ENCODE measurements at regions not wholly inside any gene's neighbourhood (a gene's known extent, or its start where the extent isn't known, plus 50 kb on each side); places are given as distances from the start of the nearest gene placed in this dataset.

DNA sequence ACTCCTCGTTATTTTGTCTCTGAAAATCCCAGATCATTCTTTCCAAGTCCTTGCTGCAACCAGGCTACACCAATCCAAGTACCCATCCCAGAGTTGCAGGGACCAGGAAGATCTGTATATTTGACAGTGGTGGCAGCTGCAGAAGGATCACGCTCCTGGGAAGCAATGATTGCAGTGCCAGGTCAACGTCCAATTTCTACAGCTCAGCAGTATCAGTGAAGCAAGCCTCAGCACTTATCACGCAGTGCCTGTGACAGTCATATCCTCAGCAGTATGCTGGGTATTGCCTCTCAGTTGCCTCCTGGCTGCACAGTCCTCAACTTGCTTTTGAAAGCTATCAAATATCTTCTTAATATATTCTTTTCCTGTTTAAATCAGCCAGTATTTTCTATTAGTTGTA lies 66.7 kb downstream of the BARHL2 start:
- Mint-ChIP-seq H3K9me3 (no peaks in the 10 kb centered on the region), H3K36me3 (ENCODE audit: insufficient read depth) (no peaks in the 10 kb centered on the region), H3K27me3 (ENCODE audit: low read depth) (peaks cover 8% of the 10 kb centered on the region), H3K4me1 (ENCODE audit: low read depth) (no peaks in the 10 kb centered on the region), H3K4me3 (no peak overlapping the region)
- no peak for DNase-seq
- no peak for ATAC-seq

DNA sequence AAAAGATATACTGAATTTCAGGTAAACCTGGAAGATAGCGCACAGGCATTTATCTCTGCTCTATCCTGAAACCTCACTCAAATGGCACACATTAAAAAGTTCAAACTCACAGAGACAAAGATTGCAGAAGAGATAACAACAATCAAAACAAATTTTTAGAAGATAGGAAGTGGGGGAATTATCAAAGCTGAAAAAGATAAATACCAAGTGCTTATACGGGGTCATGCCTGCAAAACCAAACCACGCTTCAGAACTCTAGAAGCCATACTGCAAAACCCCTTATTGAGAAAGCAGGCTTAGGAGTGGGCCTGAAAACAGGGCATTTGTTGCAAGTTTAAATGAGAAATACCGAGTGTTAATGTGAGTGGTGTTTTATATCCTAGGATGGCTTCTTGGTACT lies 76.8 kb downstream of the BARHL2 start:
- H3K36me3 Mint-ChIP-seq (ENCODE audit: insufficient read depth), result no peaks in the 10 kb centered on the region
- no peak for ATAC-seq
- H3K4me1 Mint-ChIP-seq (ENCODE audit: low read depth), result no peaks in the 10 kb centered on the region
- no peaks in the 10 kb centered on the region for H3K9me3 Mint-ChIP-seq
- peaks cover 16% of the 10 kb centered on the region for H3K27me3 Mint-ChIP-seq (ENCODE audit: low read depth)
- H3K4me3 Mint-ChIP-seq, result no peak overlapping the region
- DNase-seq, result no peak

DNA sequence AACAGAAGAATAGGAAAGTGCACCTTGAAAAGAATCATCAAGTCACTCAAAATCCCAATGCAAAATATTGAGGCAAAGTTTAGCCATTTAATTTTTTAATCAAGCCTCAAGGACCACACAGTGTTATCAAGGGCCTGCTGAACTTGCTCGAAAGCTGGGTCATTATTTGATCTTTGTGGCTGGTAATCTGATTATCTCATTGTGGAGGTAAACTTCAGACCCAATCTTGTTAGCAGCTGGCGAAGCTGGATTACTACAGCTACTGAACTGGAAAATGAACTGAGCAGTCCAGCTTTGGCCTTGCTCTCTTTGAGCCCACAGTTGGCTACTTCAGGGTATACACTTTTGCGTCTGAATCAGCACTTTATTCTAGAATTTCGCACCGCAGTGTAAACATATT lies 94.4 kb downstream of the BARHL2 start:
- no peaks in the 10 kb centered on the region for H3K9me3 Mint-ChIP-seq
- no peaks in the 10 kb centered on the region for H3K4me1 Mint-ChIP-seq (ENCODE audit: low read depth)
- H3K27me3 Mint-ChIP-seq (ENCODE audit: low read depth), result peaks cover 6% of the 10 kb centered on the region
- DNase-seq (no peak), ATAC-seq (no peak)
- H3K36me3 Mint-ChIP-seq (ENCODE audit: insufficient read depth), result no peaks in the 10 kb centered on the region
- no peak overlapping the region for H3K4me3 Mint-ChIP-seq

DNA sequence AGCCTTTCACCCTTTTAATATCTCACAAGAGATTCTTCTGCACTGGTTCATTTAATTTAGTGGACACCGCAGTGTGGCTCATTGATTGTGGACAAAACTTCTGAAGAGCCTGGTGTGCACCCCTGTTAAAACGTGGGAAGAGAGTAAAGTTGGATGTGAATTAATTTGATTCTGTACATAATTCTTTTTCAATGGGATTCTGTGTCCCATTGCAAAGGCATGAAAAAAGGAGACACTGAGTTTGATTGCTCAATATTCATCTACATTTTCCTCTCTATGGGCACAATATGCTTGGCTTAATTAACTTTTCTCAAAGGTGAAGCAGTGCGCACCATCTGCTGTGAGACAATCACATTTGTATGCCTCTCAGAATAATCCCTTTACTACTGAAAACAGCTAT lies 95.1 kb downstream of the BARHL2 start:
- no peak for DNase-seq
- Mint-ChIP-seq H3K4me3 (no peak overlapping the region), H3K36me3 (ENCODE audit: insufficient read depth) (no peaks in the 10 kb centered on the region), H3K27me3 (ENCODE audit: low read depth) (peaks cover 6% of the 10 kb centered on the region), H3K9me3 (no peaks in the 10 kb centered on the region), H3K4me1 (ENCODE audit: low read depth) (no peaks in the 10 kb centered on the region)
- no peak for ATAC-seq

DNA sequence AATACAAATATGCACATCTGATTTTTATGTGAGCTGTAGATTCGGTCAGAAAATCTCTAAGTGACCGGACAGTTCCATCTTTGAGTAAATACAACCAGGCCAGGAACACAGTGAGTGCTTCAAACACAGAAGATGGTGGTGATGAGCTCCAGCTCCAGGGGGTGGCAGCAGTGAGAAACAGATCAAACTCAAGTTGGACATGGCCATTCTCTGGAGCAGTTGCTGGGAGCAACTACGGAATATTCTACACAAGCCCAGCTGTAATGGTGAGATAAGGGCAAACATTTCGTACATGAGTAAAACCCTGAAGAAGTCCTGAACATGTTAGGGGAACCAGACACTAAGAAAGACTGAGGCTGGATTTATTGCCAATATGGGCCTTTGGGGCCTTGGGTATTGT lies 100.7 kb downstream of the BARHL2 start:
- no peaks in the 10 kb centered on the region for H3K36me3 Mint-ChIP-seq (ENCODE audit: insufficient read depth)
- no peak for ATAC-seq
- H3K4me1 Mint-ChIP-seq (ENCODE audit: low read depth), result no peaks in the 10 kb centered on the region
- DNase-seq, result no peak
- no peaks in the 10 kb centered on the region for H3K9me3 Mint-ChIP-seq
- peaks cover 4% of the 10 kb centered on the region for H3K27me3 Mint-ChIP-seq (ENCODE audit: low read depth)
- no peak overlapping the region for H3K4me3 Mint-ChIP-seq

DNA sequence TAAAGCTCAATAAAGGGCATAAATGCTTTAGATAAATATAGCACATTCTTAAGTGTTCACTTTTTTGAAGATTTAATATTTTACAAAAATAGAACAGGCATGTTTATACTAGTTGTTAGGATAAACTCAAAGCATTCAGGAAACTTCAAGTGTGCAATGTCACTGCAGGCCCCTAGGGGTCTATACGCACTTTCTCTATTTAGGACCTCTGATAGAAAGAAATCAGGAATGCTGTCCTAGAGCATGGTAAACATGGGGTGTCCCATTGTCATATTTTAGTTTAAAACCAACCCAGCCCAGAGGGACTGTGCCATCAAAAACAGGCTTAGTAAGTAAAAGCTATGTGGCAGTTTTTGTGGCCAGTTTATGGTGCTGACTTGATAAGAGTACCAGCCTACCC lies 102.2 kb downstream of the BARHL2 start:
- no peaks in the 10 kb centered on the region for H3K9me3 Mint-ChIP-seq
- DNase-seq (no peak), ATAC-seq (no peak)
- H3K4me3 Mint-ChIP-seq, result no peak overlapping the region
- H3K4me1 Mint-ChIP-seq (ENCODE audit: low read depth), result no peaks in the 10 kb centered on the region
- H3K27me3 Mint-ChIP-seq (ENCODE audit: low read depth), result peaks cover 1% of the 10 kb centered on the region
- H3K36me3 Mint-ChIP-seq (ENCODE audit: insufficient read depth), result no peaks in the 10 kb centered on the region

DNA sequence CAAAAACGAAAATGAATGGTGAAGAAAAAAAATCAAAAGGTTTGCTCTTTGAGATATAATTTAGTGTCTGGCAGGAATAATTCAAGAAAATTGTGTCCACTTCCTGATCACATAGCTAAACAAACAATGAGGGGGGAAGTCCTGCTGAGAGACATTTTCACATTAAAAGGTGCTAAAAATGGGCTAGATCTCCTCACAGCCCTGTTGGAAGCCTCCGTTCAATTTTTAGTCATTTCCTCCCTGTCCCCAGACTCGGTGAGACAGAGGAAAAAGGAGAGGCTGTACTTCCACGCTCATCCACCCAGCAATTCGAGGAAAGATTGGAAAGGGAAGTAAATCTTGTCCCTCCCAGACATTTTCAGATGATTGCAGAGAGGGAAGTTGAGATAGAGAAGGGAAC lies 103.7 kb downstream of the BARHL2 start:
- Mint-ChIP-seq H3K4me3 (no peak overlapping the region), H3K36me3 (ENCODE audit: insufficient read depth) (no peaks in the 10 kb centered on the region), H3K4me1 (ENCODE audit: low read depth) (no peaks in the 10 kb centered on the region), H3K27me3 (ENCODE audit: low read depth) (no peaks in the 10 kb centered on the region), H3K9me3 (no peaks in the 10 kb centered on the region)
- ATAC-seq, result no peak
- no peak for DNase-seq

DNA sequence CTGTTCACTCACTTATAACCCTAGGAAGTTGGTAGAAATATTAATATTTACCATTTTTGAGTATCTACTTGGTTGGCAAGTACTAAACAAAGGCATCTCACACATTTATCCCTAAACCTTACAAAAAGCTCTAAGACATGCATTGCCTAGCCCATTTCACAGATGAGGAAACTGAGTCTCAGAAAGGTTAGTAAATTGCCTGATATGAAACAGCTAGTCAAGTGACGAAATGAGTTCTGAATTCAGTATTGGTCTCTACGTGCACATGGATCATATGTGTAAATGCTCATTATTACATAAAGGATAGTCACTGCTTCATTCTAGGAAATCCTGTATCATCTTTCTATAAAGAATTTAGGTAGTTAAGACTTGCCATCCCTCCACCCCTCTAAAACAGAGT lies 105.1 kb downstream of the BARHL2 start:
- Mint-ChIP-seq H3K9me3 (no peaks in the 10 kb centered on the region), H3K4me1 (ENCODE audit: low read depth) (no peaks in the 10 kb centered on the region), H3K36me3 (ENCODE audit: insufficient read depth) (no peaks in the 10 kb centered on the region), H3K4me3 (no peak overlapping the region), H3K27me3 (ENCODE audit: low read depth) (no peaks in the 10 kb centered on the region)
- ATAC-seq (no peak), DNase-seq (no peak)

DNA sequence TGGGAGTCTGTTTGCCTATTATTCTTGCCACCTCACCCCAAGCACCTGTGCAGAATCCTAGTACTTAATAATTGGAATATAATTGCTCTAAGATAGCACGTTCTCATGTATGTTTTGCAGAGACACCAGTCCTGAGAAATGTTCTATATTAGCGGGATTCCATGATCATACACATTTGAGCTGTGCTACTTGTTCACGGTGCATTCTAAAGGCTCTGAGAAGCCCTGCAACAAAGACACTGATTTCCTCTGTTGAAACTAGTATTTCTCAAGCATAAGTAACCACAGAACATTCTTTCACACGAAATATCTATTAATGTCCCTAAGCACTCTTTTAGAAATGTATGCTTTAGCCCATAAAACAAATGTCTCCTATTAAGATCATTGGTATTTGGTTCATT lies 109.4 kb downstream of the BARHL2 start:
- no peak for DNase-seq

DNA sequence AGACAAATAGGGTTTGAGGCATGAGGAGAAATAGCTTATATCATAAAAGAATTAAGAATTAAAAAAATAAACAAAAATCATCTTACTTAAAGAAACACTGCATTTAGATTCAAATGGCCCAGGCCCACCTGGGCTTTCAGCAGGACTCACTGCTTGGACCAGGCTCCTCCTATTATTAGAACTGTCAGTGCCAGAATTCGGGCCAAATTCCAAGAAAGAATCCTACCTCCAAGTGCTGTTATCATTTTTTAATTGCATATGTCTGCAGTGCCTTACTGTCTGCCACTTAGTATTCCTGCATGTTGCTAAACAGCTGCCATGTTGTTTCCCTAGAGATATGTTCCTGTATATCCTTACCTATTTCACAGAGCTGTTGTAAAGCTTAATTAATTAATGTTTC lies 112.0 kb downstream of the BARHL2 start:
- Mint-ChIP-seq H3K4me3 (no peak overlapping the region), H3K36me3 (ENCODE audit: insufficient read depth) (no peaks in the 10 kb centered on the region), H3K9me3 (no peaks in the 10 kb centered on the region), H3K4me1 (ENCODE audit: low read depth) (no peaks in the 10 kb centered on the region), H3K27me3 (ENCODE audit: low read depth) (peaks cover 8% of the 10 kb centered on the region)
- ATAC-seq (no peak), DNase-seq (no peak)

More for the DNA sequence above, 109.4 kb downstream of the BARHL2 start:
- no peaks in the 10 kb centered on the region for H3K9me3 Mint-ChIP-seq
- H3K27me3 Mint-ChIP-seq (ENCODE audit: low read depth), result no peaks in the 10 kb centered on the region
- no peaks in the 10 kb centered on the region for H3K4me1 Mint-ChIP-seq (ENCODE audit: low read depth)
- H3K4me3 Mint-ChIP-seq, result no peak overlapping the region
- no peak for ATAC-seq
- H3K36me3 Mint-ChIP-seq (ENCODE audit: insufficient read depth), result no peaks in the 10 kb centered on the region

DNA sequence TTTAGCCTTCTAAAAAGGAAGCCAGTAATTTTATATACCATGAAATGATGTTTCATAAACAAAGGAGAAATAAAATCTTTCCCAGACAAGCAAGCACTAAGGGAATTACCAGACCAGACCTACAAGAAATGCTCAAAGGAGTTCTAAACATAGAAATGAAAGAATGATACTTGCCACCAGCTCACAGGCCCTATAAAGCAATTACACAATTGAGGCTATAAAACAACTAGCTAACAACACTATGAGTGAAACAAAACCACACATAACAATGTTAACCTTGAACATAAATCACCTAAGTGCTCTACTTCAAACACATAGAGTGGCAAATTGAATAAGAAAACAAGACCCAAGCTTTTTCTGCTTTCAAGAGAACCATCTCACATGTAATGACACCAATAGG lies 123.8 kb downstream of the BARHL2 start:
- Mint-ChIP-seq H3K4me1 (ENCODE audit: low read depth) (no peaks in the 10 kb centered on the region), H3K27me3 (ENCODE audit: low read depth) (peaks cover 20% of the 10 kb centered on the region), H3K4me3 (no peak overlapping the region), H3K36me3 (ENCODE audit: insufficient read depth) (no peaks in the 10 kb centered on the region), H3K9me3 (peaks cover 38% of the 10 kb centered on the region)
- DNase-seq, result no peak
- no peak for ATAC-seq

DNA sequence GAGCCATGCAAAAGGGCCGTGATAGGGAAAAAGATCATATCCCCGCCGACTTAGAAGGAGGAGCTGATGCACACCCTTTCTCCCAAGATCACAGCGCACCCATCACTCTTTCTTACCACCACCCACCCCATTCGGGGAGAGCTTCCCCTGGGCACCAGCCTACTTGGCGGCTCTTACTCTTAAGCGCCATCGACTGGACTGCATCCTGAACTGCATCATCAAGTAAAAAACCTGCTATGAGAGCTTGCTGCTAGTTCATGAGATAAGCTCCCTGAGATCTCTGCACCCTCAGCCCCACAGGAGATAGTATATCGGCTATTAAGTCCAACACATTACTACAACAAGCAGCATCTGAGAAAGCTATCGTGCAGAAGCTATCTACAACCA lies 125.1 kb downstream of the BARHL2 start:
- no peak for DNase-seq
- Mint-ChIP-seq H3K27me3 (ENCODE audit: low read depth) (peaks cover 25% of the 10 kb centered on the region), H3K4me3 (no peak overlapping the region), H3K9me3 (peaks cover 31% of the 10 kb centered on the region), H3K36me3 (ENCODE audit: insufficient read depth) (no peaks in the 10 kb centered on the region), H3K4me1 (ENCODE audit: low read depth) (no peaks in the 10 kb centered on the region)
- no peak for ATAC-seq

DNA sequence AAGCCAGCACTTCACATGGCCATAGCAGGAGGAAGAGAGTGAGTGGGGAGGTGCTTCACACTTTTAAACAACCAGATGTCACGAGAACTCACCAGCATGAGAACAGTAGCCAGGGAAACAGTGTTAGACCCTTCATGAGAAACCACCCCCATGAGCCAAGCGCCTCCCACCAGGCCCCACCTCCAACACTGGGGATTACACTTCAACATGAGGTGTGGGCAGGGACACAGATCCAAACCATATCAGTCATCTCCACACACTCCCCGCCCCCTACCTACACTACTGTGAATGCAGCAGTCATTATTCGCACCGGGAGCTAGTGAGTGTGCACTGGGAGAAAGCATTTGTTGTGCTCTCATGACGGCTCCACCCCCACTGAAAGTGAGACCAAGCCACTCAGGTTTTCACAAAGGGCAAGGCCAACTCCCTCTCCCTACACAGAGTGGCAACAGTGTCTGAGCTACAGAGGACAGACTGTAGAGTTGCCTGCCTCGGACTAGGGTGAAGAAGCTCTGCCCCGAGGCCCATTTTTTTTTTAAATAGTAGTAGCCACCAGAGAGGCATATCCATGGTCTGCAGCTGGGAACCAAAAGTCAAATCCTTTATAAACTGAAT lies 125.6 kb downstream of the BARHL2 start:
- no peak for DNase-seq
- H3K4me1 Mint-ChIP-seq (ENCODE audit: low read depth), result no peaks in the 10 kb centered on the region
- H3K27me3 Mint-ChIP-seq (ENCODE audit: low read depth), result peaks cover 25% of the 10 kb centered on the region
- ATAC-seq, result no peak
- peaks cover 31% of the 10 kb centered on the region for H3K9me3 Mint-ChIP-seq
- no peak overlapping the region for H3K4me3 Mint-ChIP-seq
- H3K36me3 Mint-ChIP-seq (ENCODE audit: insufficient read depth), result no peaks in the 10 kb centered on the region

DNA sequence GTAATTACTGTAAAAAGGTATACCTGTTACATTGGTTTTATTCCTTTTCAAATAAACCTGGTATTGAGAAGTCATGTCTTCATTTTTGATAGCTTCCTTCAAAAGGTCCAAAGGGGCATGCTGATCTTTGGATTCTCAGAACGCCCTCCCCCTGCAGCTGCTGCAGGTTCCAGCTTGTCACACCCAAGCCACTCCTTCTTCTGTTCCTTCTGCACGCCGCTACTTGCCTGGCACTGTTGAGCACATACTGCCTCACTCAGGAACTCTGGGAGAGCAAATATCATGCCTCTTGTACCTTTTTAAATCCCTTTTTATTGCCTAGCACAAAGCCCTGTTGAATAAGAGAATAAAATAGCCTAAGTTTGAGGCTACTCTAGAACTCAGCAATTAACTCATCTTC lies 136.9 kb downstream of the BARHL2 start:
- H3K4me3 Mint-ChIP-seq, result no peak overlapping the region

DNA sequence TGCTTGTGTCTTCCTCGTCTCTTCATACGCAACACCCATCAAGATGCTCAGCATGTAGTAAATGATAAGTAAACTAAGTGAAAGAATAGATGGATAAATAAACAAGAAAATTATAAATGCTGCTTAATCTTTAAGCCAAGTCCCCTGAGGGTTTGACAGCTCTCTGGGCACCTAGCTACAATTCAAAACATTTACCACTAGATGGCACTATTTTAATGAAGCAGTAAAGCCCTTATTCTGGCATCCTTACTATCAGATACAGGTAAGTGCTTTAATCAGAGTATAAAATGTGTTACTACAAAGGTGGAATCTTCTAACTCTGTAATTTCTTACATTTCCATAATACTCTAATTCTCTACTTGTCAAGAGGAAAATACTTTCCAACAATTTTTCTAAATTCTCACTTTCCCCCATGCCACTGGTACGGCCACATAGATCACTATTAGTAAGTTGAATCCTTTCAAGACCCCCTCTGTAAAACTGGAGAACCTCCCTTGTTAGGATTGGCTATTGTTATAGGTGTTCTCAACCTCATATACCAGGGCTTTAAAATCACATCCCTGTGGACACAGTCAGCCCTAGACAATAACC lies 137.8 kb downstream of the BARHL2 start:
- ATAC-seq, result peak in 1 of 2 donors; percentile 60
- no peak for DNase-seq

More for the DNA sequence above, 136.9 kb downstream of the BARHL2 start:
- Mint-ChIP-seq H3K27me3 (ENCODE audit: low read depth) (peaks cover 3% of the 10 kb centered on the region), H3K4me1 (ENCODE audit: low read depth) (no peaks in the 10 kb centered on the region), H3K9me3 (no peaks in the 10 kb centered on the region), H3K36me3 (ENCODE audit: insufficient read depth) (no peaks in the 10 kb centered on the region)
- DNase-seq (no peak), ATAC-seq (no peak)

More for the DNA sequence above, 137.8 kb downstream of the BARHL2 start:
- no peaks in the 10 kb centered on the region for H3K36me3 Mint-ChIP-seq (ENCODE audit: insufficient read depth)
- H3K9me3 Mint-ChIP-seq, result no peaks in the 10 kb centered on the region
- no peak overlapping the region for H3K4me3 Mint-ChIP-seq
- no peaks in the 10 kb centered on the region for H3K4me1 Mint-ChIP-seq (ENCODE audit: low read depth)
- peaks cover 3% of the 10 kb centered on the region for H3K27me3 Mint-ChIP-seq (ENCODE audit: low read depth)

All from activated T-cell treated with anti-CD3 and anti-CD28 coated beads, Interleukin-2, amount 50 U/mL, for 4 hours (primary cell).